NCI-H146 treated with DMSO at 0.1 percent for 48 hours (cell line): ENCODE measurements at regions not wholly inside any gene's neighbourhood (a gene's known extent, or its start where the extent isn't known, plus 50 kb on each side); places are given as distances from the start of the nearest gene placed in this dataset.

ENCODE experiments used
- DNase-seq: peaks from one replicate; lab custom pipeline; 2025; ENCODE audit not compliant: unreplicated experiment; lab: John Stamatoyannopoulos, UW

- no peak for DNase-seq
These were observed 63.6 kb upstream of the NSMCE3 start for GRCh38 chr15:29333261-29333660.

GRCh38 chr15:29331669-29332068 lies 62.0 kb upstream of the NSMCE3 start:
- no peak for DNase-seq

- DNase-seq, result no peak
These were observed 61.4 kb upstream of the NSMCE3 start for GRCh38 chr15:29331071-29331470.

- DNase-seq, result no peak
These were observed 55.1 kb upstream of the NSMCE3 start for GRCh38 chr15:29324746-29325145.

- DNase-seq, result no peak
These were observed 53.9 kb upstream of the NSMCE3 start for GRCh38 chr15:29323557-29323956.

GRCh38 chr15:29322415-29322814 lies 52.8 kb upstream of the NSMCE3 start:
- DNase-seq, result no peak

- DNase-seq, result no peak
These were observed 50.8 kb upstream of the NSMCE3 start for GRCh38 chr15:29320420-29320819.

GRCh38 chr15:29319823-29320222 lies 50.2 kb upstream of the NSMCE3 start:
- no peak for DNase-seq
